Fibroblast of villous mesenchyme (primary cell): ENCODE measurements at regions not wholly inside any gene's neighbourhood (a gene's known extent, or its start where the extent isn't known, plus 50 kb on each side); places are given as distances from the start of the nearest gene placed in this dataset.

Experiments
- DNase-seq: peaks from one replicate; pipeline ENCODE4 v3.0.0-alpha.2; 2010; ENCODE audit warnings: low read depth
- H3K4me3 ChIP-seq: 2 replicates; pipeline ENCODE4 v1.5.1; 2011; ENCODE audit warnings: low read depth, mild to moderate bottlenecking, low read length
- TF ChIP-seq, protein P1 (sequence below): IDR thresholded peaks from 2 replicates; pipeline ENCODE4 v1.5.1; 2012; ENCODE audit warnings: low read depth, mild to moderate bottlenecking, low read length; ENCODE audit not compliant: insufficient read depth

- no peak overlapping the region for H3K4me3 ChIP-seq
- TF ChIP-seq, protein P1, sequence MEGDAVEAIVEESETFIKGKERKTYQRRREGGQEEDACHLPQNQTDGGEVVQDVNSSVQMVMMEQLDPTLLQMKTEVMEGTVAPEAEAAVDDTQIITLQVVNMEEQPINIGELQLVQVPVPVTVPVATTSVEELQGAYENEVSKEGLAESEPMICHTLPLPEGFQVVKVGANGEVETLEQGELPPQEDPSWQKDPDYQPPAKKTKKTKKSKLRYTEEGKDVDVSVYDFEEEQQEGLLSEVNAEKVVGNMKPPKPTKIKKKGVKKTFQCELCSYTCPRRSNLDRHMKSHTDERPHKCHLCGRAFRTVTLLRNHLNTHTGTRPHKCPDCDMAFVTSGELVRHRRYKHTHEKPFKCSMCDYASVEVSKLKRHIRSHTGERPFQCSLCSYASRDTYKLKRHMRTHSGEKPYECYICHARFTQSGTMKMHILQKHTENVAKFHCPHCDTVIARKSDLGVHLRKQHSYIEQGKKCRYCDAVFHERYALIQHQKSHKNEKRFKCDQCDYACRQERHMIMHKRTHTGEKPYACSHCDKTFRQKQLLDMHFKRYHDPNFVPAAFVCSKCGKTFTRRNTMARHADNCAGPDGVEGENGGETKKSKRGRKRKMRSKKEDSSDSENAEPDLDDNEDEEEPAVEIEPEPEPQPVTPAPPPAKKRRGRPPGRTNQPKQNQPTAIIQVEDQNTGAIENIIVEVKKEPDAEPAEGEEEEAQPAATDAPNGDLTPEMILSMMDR: no peak
- no peak for DNase-seq
Observed at GRCh38 chr18:78562531-78562961, 417.1 kb upstream of the SALL3 start.

DNA sequence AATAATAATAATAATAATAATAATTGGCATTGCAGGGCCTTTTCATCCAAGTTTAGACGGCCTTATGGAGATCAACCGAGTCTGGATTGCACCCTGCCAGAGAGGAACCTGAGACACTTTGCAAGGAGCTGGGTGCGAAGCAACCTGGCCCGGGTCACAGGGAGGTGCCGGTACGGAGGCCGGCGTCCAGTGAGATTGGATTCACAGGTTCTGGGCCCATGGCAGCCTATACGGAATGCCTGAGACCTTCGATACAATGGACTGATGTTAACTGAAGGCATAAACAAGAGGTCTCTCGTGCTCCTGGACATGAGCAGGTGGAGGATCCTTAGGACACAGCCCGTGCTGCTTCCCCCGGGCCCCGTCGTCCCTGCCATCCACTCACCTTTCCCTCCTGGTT, 416.5 kb upstream of the SALL3 start:
- DNase-seq: no peak
- TF ChIP-seq, protein P1: no peak

GRCh38 chr18:78564030-78564429, 415.6 kb upstream of the SALL3 start:
- no peak overlapping the region for H3K4me3 ChIP-seq
- TF ChIP-seq, protein P1: no peak
- DNase-seq: no peak

More for the DNA sequence above, 416.5 kb upstream of the SALL3 start:
- no peak overlapping the region for H3K4me3 ChIP-seq

DNA sequence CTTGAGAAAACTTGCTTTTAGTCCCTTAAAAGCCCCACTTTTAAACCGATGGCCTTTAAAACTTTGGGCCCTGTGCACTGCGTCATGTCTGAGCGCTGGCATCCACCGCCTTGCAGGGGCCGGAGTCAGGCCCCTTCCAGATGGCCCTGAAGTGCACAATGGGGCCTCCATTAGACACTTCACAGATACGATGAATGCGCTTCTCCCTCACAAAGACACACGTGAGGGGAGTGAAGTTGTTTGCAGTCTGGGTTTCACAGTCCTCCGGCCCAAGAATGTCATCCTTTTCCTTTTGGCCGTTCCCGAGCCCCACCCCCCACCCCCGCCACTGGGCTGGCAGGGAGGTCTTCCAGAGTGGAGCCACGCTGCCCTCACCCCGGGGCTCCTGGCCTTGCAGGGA, 415.1 kb upstream of the SALL3 start:
- TF ChIP-seq, protein P1: no peak
- no peak overlapping the region for H3K4me3 ChIP-seq
- DNase-seq: no peak

DNA sequence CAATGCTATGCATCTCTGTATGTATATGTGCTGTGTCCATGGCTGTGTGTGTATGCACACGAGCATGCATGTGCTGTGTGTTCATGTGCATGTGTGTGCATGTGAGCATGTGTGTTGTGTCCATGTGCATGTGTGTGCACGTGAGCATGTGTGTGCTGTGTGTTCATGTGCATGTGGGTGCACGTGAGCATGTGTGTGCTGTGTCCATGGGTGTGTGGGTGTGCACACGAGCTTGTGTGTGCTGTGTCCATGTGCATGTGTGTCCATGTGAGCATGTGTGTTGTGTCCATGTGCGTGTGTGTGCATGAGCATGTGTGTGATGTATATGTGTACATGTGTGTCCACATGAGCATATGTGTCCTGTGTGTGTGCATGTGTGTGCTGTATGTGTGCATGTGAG, 414.4 kb upstream of the SALL3 start:
- DNase-seq: no peak
- TF ChIP-seq, protein P1: no peak
- H3K4me3 ChIP-seq: no peak overlapping the region

DNA sequence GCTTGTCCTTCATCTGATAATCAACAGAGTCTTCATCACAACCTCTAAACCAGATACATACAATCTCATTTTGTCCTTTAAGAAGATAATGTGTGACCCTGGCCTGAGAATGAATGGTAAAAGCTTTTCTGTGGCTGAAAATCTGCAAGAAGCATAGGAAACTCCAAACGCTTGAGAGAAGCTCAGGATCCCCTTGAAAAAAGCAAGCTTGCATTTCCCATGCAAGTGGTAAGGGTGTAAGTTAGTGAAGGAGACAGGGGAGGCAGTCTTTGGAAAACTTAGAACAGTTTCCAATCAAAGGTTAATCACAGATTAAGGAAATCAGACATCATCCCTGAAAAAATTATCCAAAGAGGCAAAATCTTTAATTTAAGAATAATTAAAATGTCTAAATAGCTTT, 413.6 kb upstream of the SALL3 start:
- H3K4me3 ChIP-seq: no peak overlapping the region
- TF ChIP-seq, protein P1: no peak
- DNase-seq: no peak

DNA sequence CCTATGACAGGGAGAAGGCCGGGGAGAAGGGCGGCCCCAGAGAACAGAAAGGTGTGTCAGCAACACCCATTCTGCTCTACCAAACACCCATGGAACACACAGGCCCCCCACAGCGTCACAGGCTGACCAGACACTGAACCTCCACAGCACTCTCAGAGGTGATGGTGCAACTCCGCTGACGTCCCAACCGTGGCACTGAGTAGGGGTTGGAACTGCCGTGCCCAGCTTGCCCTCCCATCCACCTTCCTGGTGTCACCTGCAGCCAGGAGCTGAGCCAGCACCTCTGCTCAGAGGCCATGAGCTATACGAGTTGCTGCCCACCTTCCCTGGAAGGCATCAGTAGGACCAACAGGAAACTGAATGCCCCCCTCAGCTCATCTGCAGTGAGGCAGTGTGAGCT, 412.9 kb upstream of the SALL3 start:
- H3K4me3 ChIP-seq: no peak overlapping the region
- no peak for DNase-seq
- TF ChIP-seq, protein P1: no peak
